ENCODE measurements at regions not wholly inside any gene's neighbourhood (a gene's known extent, or its start where the extent isn't known, plus 50 kb on each side); places are given as distances from the start of the nearest gene placed in this dataset.

DNA sequence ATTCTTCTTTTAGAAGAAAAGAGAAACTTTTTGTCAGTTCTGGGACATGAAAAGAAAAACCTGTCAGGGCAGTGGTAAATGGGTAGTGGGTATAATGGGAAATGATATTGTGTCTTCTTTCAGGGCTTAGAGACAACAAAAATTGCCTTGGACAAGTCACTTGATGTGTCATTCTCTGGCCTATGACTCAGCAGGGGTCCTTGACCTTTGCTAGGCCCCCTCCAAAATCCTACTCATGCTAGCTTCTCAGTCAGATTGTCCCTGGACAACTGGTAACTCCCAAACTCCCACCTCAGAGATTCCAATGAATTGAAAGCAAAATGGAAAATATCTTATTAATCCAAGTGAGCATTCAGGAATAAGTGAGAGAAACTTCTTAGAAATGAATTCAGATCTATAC, 258.8 kb upstream of the SPRY2 start:
- DNase-seq, result no peak

GRCh38 chr13:80598189-80598588, 257.3 kb upstream of the SPRY2 start:
- no peak for DNase-seq

DNA sequence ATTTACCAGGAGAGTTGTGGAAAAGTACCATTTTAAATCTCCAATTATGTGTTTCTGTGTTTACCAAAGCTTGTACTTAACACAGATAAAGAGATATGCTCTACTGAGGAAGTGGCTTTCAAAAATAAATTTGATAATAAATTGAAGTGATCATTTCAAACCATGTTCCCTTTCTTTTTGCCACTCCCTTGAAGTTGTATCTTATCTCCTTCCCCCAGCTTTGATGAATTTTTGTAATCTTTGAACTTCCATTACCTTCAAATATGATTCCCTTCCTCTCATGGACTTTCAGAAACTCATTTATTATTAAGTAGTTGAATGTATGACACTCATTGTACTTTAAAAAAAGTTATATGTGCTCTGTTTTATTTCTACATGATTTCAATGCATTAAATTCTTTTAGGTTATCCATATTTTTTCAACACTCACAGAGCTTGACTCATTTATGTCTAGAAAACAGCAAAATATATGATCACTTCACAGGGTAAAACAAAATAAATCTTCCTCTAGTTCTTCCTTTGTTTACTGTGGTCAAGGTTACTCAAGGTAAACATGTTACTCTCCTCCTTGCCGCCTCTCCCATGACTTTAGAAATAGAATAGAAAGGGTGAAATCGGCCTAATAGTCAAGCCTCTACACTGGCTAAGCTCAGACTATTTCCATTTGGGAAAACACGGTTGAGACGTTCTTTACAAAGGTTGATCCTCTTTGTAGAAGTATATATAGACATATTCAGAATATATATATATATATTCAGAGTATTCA, 251.2 kb upstream of the SPRY2 start:
- no peak for DNase-seq

GRCh38 chr13:80590551-80590950, 249.6 kb upstream of the SPRY2 start:
- no peak for DNase-seq

DNA sequence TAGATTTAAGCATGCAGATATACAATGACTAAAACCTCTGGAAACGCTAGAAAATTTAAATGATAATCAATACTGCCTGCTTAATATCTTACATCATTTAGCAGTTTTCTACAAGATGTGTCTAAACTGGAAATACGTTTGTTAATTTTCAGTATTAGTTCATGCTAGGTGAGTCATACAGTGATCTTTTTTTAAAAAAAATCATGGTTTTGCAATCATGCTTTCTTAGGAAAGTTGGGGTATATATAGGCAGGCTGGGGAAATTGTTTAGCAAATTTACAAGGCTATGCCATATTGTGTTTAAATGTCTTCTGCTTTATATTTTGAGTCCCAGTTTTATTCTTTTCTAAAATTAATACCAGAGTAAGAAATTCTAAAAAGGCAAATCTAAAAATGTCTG, 245.4 kb upstream of the SPRY2 start:
- DNase-seq, result no peak

- DNase-seq, result no peak
Measured at GRCh38 chr13:80585531-80585930, 244.6 kb upstream of the SPRY2 start.

DNA sequence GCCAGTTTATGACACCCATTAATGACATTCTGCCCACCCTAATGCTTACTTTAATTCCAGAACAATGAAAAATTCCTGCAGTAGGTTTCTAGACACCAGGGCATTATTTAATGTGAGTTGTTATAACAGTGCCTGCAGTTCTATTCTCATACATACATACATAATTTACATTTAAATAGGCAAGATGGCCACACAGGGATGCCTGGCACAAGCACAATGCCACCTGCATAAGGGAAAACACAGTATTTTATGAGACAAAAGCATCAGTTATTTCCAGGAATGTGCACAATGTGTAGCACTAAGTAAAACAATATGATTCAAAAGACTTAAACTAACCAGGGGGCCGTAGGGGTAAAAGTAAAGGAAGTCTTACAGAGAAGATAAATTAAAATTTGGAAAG, 243.9 kb upstream of the SPRY2 start:
- DNase-seq, result no peak

GRCh38 chr13:80584306-80584705, 243.4 kb upstream of the SPRY2 start:
- DNase-seq, result no peak

DNA sequence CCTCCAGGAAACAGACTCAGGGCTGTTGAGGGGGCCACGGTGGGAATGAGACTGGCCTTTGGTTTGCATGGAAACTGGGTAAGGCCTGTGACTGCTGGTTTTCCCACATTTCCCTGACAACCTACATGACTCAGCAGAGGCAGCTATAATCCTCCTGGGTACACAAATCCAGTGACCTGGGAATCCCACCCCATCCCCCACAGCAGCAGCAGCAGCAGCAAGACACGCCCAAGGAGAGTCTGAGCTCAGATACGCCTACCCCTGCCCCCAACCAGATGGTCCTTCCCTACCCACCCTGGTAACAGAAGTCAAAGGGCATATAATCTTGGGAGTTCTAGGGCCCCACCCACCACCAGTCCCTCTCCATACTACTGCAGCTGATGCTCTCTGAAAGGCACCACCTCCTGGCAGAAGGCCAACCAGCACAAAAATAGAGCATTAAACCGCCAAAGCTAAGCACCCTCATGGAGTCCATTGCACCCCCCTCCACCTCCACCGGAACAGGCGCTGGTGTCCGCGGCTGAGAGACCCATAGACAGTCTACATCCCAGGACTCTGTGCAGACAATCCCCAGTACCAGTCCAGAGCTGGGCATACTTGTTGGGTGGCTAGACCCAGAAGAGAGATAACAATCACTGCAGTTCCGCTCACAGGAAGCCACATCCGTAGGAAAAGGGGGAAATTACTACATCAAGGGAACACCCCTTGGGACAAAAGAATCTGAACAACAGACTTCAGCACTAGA, 237.2 kb upstream of the SPRY2 start:
- DNase-seq, result no peak

GRCh38 chr13:80577285-80577684, 236.4 kb upstream of the SPRY2 start:
- DNase-seq, result no peak

GRCh38 chr13:80574113-80574850, 233.4 kb upstream of the SPRY2 start:
- no peak for DNase-seq

DNA sequence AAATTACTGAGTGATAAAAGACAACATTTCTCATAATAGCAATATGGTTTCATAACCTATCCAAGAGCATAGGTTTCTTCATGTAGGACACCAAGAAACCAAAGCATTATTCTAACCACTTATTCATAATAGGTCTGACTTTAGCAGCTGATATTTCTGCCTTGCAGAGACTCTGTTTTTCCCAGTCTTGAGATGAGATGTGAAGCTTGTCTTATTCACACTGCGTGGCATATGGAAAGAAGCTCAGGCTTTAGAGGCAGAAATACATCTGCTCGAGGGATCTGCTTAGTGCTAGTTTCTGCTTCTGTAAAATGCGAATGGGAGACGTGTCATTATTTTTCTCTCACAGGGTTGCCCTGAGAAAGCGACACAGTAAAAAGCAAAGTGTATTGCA, 232.0 kb upstream of the SPRY2 start:
- DNase-seq, result no peak

- DNase-seq, result peak; percentile 18
Measured at GRCh38 chr13:80572308-80572922, 231.5 kb upstream of the SPRY2 start.

DNA sequence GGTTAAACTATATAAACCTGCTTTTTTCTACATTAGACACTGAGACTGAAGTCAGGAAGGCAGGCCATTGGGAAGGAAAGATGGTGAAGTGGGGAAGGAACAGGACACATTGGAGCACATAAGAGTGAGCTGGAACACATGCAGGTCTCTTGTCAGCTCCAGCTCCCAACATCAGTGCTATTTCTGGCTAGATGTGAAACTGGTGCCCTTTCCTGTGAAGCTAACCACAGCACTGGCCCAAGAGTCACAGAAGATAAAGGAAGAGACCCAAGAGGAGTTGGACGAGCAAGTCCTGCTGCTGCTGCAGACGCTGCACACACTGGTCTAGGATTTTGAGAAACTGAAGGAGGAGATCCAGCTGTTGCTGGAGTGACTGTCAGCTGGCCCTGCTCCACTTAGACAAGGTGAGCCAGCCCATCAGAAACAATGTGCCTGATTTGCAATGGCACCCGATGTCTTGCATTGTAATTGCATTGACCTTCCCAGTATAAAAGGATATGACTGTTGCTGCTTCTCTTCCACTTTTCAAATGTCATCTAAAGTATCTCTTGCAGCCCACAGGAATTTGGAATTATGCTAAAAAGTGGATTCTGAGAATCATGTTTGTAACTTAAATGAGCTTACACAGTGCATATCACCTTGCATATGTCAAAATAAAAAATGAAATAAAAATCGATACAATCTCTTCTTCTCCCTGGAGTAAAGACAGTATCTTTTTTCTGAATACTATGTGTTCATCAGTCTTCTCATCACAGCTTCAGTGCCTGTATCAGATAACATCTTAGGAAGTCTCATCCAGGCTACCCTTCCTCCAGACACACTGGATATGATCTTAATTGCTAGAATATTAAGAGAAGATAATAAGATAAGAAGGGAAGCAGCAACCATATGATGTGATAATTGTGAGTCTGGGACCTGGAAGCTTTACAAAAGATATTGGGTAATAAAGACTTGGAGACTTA, 230.7 kb upstream of the SPRY2 start:
- no peak for DNase-seq

DNA sequence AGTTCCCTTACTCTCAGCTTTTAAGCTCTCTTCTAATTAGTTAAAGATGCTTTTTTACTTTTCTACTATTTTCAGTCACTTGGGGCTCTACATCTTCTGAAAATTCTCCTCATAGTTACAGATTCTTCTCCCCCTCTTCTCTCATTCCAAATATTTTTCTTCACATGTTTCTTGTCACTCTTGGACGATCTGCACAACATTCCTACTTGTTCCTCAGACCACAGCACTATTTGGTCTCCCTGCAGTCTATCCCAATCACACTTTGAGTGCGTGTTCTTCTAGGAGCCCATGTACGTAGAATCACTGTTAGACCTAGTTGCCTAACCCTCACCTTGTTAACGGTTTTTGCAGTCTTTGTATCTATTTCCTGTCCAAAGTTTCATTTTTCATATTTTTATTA, 222.5 kb upstream of the SPRY2 start:
- DNase-seq, result no peak

- DNase-seq, result peak; percentile 68
Measured at GRCh38 chr13:80562433-80563156, 221.7 kb upstream of the SPRY2 start.

DNA sequence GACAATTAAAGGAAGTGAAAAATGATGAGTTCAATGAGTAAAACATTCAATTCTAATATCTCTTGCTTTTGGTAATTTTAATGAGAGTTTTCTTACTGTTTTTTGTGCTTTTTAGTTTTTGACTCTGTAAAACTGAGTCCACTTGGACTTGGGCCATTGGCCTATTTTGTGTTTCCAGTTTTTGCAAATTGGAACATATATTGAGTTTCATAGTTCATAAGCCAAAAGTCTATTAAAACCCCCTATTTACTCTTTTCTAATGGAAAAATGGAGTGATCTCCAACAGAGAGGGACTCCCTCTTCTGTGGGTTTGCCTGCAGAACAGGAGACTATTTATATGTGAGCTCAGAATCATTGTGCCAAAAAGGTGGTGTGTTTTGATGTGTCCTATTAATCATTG, 219.7 kb upstream of the SPRY2 start:
- no peak for DNase-seq

- no peak for DNase-seq
Measured at GRCh38 chr13:80559944-80560343, 219.0 kb upstream of the SPRY2 start.

DNA sequence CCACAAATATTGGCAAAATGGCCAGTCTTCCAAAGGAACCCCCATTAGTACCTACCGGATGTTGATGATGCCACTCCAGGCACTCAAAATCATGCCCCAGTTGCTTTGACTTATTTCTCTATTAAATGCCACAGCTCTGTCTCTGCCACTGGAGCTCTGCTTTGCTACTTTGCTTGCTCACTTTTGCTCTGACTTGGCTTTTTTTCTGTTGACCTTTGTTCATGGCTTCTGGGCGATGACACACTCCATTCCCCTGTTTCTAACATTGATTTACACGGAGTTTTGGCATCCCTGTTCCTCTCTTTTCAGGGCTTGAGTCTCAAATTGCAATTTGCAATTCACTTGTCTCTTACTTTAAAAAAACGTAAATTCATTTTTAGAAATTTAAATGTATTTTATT, 217.1 kb upstream of the SPRY2 start:
- no peak for DNase-seq

GRCh38 chr13:80555796-80556678, 215.1 kb upstream of the SPRY2 start:
- DNase-seq, result no peak
